DMS153 treated with DMSO at 0.1 percent for 48 hours (cell line): ENCODE measurements at regions not wholly inside any gene's neighbourhood (a gene's known extent, or its start where the extent isn't known, plus 50 kb on each side); places are given as distances from the start of the nearest gene placed in this dataset.
"Not testable (repeated sequence)": the region's sequence is repeated elsewhere in the genome, so short reads cannot be mapped to it uniquely, and the experiment has no call there.

Experiments used
- DNase-seq: peaks from one replicate; lab custom pipeline; 2025; ENCODE audit not compliant: unreplicated experiment; lab: John Stamatoyannopoulos, UW

GRCh38 chr2:234166531-234166930 is 116.0 kb downstream of the SPP2 start:
- DNase-seq, result no peak

DNA sequence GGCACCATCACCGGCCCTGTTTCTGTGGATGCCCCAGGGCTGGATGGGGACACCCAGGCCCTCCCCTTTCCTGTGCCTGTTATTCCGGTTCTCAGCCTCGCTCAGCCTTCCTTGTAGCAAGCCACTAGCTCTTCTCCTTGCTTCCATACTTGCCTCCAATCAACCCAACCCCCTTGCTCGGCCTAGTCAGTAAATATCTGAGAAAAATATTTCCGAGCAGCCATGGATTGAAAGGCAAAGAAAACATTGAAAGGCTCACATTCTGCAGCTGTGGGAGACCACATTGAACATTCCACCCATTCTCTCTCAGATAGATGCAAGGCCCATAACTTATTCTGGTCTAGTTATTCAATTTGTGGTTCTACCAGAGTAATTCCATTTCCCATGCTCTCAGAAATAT is 114.9 kb downstream of the SPP2 start:
- DNase-seq, result no peak

- no peak for DNase-seq
Observed at GRCh38 chr2:234164493-234165413, 114.3 kb downstream of the SPP2 start.

GRCh38 chr2:234163510-234164045 is 113.1 kb downstream of the SPP2 start:
- DNase-seq, result no peak

DNA sequence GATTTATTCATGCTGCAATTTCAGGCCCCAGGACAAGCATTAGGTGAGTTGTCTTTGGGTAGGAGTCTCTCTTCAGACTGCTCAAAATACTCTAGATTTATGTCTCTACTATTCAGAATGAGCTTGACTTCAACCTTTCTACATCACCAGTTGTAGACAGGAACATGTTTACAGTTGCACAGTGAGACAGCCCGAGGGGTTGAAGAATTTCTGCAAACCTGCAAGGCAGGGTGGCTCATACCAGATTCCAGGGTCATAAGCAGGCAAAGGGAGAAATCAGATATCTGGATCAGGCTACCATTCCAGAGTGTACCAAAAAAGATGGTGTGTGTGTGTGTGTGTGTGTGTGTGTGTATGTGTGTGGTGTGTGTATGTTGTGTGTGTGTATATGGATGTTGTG is 112.4 kb downstream of the SPP2 start:
- no peak for DNase-seq

- DNase-seq, result no peak
Observed at GRCh38 chr2:234161932-234162331, 111.4 kb downstream of the SPP2 start.

- no peak for DNase-seq
Observed at GRCh38 chr2:234158812-234159211, 108.3 kb downstream of the SPP2 start.

- DNase-seq, result no peak
Observed at GRCh38 chr2:234157817-234158588, 107.5 kb downstream of the SPP2 start.

GRCh38 chr2:234156326-234156725 is 105.8 kb downstream of the SPP2 start:
- no peak for DNase-seq

- not testable (repeated sequence) for DNase-seq
Observed at GRCh38 chr2:234152835-234153234, 102.3 kb downstream of the SPP2 start.

DNA sequence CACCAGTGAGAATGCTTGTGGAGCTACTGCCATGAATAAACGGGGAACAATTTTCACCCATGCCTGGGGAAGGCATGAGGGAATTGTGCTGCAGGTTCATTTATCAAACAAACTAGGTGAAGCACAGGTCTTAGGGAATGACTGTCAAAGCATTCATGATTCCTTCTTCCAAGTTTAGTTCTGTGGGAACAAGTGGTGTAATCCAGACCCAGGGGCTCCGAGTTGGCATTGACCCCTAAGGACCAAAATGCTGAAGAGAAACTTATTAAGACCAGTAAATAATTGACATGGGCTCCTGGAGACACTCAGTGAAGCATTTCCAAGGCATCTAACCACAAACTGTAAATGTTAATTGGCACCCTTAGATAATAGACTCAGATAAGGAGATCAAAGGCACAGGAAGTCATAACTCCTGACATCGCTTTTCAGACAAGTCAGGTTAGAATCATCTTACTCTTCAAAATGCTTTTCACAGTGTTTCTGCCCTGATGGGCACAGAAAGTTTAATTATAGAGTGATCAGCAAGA is 96.9 kb downstream of the SPP2 start:
- DNase-seq, result peak; percentile 52

DNA sequence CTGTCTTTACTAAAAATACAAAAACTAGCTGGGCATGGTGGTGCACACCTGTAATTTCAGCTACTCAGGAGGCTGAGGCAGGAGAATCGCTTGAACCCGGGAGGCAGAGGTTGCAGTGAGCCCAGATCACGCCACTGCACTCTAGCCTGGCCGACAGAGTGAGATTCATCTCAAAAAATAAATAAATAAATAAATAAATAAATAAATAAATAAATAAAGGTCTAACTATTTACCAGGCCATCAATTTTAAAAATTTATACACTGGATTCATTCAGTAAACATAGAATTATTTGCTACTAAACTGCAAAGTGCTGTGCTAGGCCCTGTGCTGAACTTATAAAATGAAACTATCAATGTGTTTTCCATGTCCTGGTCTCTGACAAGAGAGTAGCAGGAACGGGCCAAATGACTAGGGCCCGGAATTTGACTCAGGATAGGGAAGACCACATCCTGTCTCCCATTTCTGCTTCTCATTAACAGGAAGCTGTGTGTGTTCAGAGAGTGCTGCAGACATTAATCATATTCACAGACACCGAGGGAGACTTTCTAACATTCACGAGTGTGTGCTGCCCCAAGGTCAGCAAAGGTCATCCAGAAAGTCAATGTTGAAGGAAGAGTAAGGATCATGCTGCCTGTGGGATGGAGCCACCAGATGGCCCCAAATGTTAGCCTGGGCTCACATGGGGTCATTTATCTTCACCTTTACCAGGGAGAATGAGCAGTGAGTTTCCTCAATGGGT is 95.8 kb downstream of the SPP2 start:
- DNase-seq, result no peak

DNA sequence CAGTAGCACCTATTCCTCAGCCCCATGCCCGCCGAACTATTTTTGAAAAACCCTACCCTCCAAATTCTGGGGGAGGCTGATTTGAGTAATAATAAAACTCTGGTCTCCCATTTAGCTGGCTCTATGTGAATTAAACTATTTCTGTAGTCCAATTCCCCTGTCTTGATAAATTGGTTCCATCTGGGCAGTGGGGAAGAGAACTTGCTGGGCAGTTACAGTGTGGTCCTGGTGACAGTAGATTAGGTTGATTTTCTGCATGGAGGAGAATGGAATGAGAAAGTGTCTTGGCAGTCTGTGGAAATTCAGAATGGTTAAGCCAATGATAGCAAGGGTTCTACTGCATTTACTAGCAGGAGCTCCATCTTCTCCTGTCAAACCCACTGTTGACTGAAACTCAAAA is 95.0 kb downstream of the SPP2 start:
- DNase-seq, result no peak

GRCh38 chr2:234145057-234145456 is 94.6 kb downstream of the SPP2 start:
- DNase-seq, result no peak

DNA sequence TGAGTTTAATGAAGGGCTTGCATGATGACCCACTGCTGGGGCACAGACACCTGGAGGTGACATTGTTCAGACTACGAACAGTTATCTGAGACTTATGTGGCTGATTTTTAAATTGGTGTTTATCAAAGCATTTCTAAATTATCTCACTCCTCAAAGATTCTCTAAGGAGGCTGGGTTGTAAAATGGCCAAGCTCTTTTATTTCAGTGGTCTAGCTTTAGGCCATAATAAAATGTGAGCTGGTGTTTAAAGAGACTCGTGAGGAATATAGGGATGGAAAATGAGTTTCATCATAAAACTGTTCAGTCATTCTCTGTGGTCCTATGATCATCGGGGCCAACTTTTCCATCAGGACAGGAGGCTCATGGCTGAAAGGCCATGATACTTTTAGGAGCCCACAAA is 93.4 kb downstream of the SPP2 start:
- no peak for DNase-seq

- DNase-seq, result no peak
Observed at GRCh38 chr2:234142530-234142929, 92.0 kb downstream of the SPP2 start.

DNA sequence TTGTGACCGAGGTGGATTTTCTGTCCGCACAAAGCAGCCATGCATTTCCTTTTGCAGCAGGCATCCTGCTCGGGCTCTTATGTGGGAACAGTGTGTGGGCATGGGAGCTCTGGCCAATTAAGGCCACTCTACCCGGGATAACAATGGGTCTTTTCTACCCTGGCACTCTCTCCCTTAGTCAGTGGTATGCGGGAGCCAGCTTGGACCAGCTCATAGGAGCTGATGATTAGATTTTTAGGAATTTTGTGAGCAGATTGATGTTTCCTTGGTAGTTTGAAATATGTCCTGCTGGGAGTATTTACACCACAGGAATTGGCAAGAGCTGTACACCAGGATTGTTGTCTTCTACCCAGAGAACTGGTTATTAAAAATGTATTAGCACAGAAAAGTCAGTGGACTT is 89.3 kb downstream of the SPP2 start:
- no peak for DNase-seq

DNA sequence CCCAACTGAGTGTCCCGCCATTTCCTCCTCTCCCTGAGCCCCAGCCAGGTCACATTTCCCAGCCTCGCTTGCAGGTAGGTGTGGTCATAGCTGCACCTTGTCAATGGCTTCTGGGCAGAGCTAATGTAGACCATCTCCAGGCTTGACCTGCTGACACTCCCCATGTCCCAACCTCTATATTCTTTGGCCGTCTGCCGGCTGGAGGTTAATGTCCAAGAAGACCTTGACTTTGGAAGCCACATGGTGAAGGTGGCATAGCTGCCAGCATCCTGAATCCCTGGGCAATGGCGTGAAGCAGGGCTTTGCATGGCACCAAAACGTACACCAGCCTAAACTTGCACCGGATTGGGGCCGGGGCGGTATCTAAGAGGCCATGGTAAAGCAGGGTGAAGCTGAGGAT is 88.3 kb downstream of the SPP2 start:
- DNase-seq, result no peak

DNA sequence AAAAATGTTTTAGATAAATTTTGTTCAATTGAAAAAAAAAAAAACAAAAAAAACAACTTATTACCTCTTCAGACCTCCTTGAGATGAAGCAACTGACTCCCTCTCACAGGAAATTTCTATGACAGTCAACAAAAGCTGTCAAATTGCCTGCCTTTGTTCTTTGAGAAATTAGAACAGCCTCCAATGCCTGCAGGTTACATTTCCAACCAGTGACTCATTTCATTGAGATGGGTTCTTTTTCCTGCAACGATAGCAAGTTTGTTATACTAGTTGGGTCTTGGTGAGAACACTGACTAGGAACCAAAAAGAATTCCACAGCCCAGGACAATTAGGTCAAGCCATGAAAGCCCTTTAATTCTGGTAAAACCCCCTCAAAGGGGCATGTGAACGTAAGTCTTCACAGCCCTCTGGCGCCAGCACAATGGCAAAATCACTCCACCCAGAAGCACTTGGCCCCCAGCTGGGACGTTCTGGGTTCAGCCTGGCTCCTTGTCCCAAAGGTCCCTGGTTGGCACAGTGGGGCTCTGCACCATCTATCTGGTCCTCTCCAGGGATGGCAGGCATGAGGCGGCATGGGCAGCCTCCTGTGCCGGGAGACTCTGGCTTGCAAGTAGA is 87.0 kb downstream of the SPP2 start:
- no peak for DNase-seq

DNA sequence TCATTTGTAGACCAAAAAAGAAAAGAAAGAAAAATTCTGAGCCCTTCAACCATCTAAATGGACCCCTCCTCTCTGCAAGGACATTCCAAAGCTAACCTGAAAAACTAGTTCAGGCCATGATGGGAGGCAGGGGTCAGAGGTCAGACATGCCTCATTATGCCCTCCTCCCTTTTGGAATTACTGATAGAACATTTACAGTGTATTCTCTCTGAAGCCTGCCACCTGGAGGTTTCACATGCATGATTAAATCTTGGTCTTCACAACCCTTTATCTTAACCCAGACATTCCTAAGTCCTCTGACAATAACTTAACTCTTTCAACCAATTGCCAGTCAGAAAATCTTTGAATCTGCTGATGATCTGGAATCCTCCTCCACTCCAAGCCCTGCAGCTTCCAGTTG is 86.0 kb downstream of the SPP2 start:
- no peak for DNase-seq
